ENCODE measurements at regions not wholly inside any gene's neighbourhood (a gene's known extent, or its start where the extent isn't known, plus 50 kb on each side); places are given as distances from the start of the nearest gene placed in this dataset.

- TF ChIP-seq, protein P1, sequence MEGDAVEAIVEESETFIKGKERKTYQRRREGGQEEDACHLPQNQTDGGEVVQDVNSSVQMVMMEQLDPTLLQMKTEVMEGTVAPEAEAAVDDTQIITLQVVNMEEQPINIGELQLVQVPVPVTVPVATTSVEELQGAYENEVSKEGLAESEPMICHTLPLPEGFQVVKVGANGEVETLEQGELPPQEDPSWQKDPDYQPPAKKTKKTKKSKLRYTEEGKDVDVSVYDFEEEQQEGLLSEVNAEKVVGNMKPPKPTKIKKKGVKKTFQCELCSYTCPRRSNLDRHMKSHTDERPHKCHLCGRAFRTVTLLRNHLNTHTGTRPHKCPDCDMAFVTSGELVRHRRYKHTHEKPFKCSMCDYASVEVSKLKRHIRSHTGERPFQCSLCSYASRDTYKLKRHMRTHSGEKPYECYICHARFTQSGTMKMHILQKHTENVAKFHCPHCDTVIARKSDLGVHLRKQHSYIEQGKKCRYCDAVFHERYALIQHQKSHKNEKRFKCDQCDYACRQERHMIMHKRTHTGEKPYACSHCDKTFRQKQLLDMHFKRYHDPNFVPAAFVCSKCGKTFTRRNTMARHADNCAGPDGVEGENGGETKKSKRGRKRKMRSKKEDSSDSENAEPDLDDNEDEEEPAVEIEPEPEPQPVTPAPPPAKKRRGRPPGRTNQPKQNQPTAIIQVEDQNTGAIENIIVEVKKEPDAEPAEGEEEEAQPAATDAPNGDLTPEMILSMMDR (IDR thresholded peaks at IDR 0.05) = no peak
- DNase-seq (ENCODE audit: low spot score in 2 of 2) = no peak
Observed at GRCh38 chr15:93900476-93901400, 330.6 kb upstream of the MCTP2 start.

DNA sequence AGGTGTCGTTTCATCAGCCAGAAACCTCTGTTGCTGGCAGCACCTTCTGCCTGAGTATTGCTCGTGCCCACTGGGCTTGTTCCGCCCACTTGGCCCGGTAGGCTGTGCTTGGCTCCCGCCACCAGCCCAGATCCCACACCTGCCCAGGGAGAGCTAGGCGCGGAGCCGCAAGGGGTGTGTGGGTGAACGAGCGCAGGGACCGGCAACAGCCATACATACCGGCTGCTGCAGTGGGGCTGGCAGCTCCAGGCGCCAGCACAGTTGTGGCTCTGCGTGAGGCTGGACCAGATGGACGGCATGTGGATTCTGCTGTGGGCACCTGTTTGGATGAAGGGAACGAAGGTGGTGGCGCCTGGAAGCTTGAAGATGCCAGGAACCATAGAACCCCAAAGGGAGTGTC, 331.5 kb upstream of the MCTP2 start:
- no peaks in the 10 kb centered on the region for H3K4me1 ChIP-seq
- H3K9me3 ChIP-seq = no peaks in the 10 kb centered on the region
- intact Hi-C loops (cut with DNase I) = no loop called here
- TF ChIP-seq, protein P1 (IDR thresholded peaks at IDR 0.05) = no peak
- H3K27me3 ChIP-seq = no peaks in the 10 kb centered on the region
- DNase-seq (ENCODE audit: low spot score in 2 of 2) = no peak
- H3K27ac ChIP-seq = no peak overlapping the region
- no peak overlapping the region for H3K4me3 ChIP-seq
- H3K36me3 ChIP-seq = no peaks in the 10 kb centered on the region

More at GRCh38 chr15:93900476-93901400, 330.6 kb upstream of the MCTP2 start:
- Histone ChIP-seq H3K27ac (no peak overlapping the region), H3K4me3 (no peak overlapping the region), H3K36me3 (no peaks in the 10 kb centered on the region), H3K27me3 (no peaks in the 10 kb centered on the region), H3K9me3 (no peaks in the 10 kb centered on the region), H3K4me1 (no peaks in the 10 kb centered on the region)
- intact Hi-C loops (cut with DNase I) = no loop called here

DNA sequence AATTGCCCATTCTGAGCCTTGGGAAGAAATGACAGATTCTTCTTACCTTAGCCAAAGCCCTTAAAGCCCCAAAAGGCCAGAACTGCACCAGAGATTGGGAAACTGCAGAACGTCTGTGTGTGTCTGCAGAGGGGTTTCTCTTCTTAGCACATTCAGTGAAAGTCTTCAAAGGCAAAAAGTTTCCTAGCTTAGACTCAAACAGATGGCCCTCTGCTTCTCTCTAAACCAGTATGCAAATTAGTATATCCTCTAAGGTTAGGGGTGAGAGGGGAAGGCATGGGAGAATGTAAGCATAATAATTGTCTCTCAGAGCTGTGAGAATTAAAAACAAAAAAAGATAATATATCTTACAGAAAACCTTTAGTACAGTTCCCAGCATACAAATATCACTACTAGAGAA, 334.0 kb upstream of the MCTP2 start:
- no peak for DNase-seq (ENCODE audit: low spot score in 2 of 2)
- Histone ChIP-seq H3K9me3 (no peaks in the 10 kb centered on the region), H3K36me3 (no peaks in the 10 kb centered on the region), H3K4me1 (no peaks in the 10 kb centered on the region), H3K4me3 (no peak overlapping the region), H3K27me3 (no peaks in the 10 kb centered on the region), H3K27ac (no peak overlapping the region)
- intact Hi-C loops (cut with DNase I) = no loop called here
- TF ChIP-seq, protein P1 (IDR thresholded peaks at IDR 0.05) = no peak

- Histone ChIP-seq H3K9me3 (no peaks in the 10 kb centered on the region), H3K27me3 (no peaks in the 10 kb centered on the region), H3K36me3 (no peaks in the 10 kb centered on the region), H3K4me1 (no peaks in the 10 kb centered on the region), H3K4me3 (no peak overlapping the region), H3K27ac (no peak overlapping the region)
- intact Hi-C loops (cut with DNase I) = no loop called here
- TF ChIP-seq, protein P1 (IDR thresholded peaks at IDR 0.05) = no peak
- no peak for DNase-seq (ENCODE audit: low spot score in 2 of 2)
Observed at GRCh38 chr15:93895976-93896770, 335.2 kb upstream of the MCTP2 start.

GRCh38 chr15:93894438-93895036, 336.8 kb upstream of the MCTP2 start:
- intact Hi-C loops (cut with DNase I) = no loop called here
- Histone ChIP-seq H3K27ac (no peak overlapping the region), H3K4me3 (no peak overlapping the region), H3K4me1 (no peaks in the 10 kb centered on the region), H3K27me3 (no peaks in the 10 kb centered on the region), H3K9me3 (no peaks in the 10 kb centered on the region), H3K36me3 (no peaks in the 10 kb centered on the region)
- DNase-seq (ENCODE audit: low spot score in 2 of 2) = no peak
- TF ChIP-seq, protein P1 (IDR thresholded peaks at IDR 0.05) = no peak

All from ascending aorta (tissue), 2 donors.